Suprapubic skin (tissue), 3 donors: ENCODE measurements at regions not wholly inside any gene's neighbourhood (a gene's known extent, or its start where the extent isn't known, plus 50 kb on each side); places are given as distances from the start of the nearest gene placed in this dataset.

ENCODE experiments used
- POLR2A ChIP-seq, 2 donors: fragments of 450-650 bp; IDR thresholded peaks; one replicate each; pipeline ENCODE4 v1.6.1; 2017; ENCODE audit warnings: antibody characterized with exemption in 2 of 2, mild to moderate bottlenecking in 2 of 2, moderate library complexity in 2 of 2
- TF ChIP-seq, protein P1 (sequence below), 2 donors: fragments of 200-600 bp in 1 of 2; fragments of 450-650 bp in 1 of 2; sonication (generic) in 1 of 2; IDR thresholded peaks; one replicate each; pipeline ENCODE4 v1.5.1; 2016 to 2019; ENCODE audit warnings: antibody characterized with exemption in 2 of 2, mild to moderate bottlenecking in 1 of 2, moderate library complexity in 1 of 2

DNA sequence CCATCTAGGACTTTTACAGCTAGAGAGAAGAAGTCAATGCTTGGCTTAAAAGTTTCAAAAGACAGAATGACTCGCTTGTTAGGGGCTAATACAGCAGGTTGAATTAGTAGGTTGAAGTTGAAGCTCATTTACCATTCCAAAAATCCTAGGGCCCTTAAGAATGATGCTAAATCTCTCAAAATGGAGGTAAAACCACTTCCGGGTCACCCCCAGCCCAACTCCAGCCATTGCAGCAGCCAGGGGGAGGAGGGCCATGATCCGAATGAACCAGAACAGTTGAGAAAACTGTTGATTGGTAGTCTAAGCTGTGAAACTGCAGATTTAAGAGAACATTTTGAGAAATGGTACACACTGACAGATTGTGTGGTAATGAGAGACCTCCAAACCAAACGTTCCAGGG, 245.4 kb downstream of the HNRNPD start:
- TF ChIP-seq, protein P1, sequence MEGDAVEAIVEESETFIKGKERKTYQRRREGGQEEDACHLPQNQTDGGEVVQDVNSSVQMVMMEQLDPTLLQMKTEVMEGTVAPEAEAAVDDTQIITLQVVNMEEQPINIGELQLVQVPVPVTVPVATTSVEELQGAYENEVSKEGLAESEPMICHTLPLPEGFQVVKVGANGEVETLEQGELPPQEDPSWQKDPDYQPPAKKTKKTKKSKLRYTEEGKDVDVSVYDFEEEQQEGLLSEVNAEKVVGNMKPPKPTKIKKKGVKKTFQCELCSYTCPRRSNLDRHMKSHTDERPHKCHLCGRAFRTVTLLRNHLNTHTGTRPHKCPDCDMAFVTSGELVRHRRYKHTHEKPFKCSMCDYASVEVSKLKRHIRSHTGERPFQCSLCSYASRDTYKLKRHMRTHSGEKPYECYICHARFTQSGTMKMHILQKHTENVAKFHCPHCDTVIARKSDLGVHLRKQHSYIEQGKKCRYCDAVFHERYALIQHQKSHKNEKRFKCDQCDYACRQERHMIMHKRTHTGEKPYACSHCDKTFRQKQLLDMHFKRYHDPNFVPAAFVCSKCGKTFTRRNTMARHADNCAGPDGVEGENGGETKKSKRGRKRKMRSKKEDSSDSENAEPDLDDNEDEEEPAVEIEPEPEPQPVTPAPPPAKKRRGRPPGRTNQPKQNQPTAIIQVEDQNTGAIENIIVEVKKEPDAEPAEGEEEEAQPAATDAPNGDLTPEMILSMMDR (IDR thresholded peaks at IDR 0.05), result no peak
- TF ChIP-seq POLR2A (IDR thresholded peaks at IDR 0.05), result no peak
